ENCODE measurements at regions not wholly inside any gene's neighbourhood (a gene's known extent, or its start where the extent isn't known, plus 50 kb on each side); places are given as distances from the start of the nearest gene placed in this dataset.

- DNase-seq (ENCODE audit: low read depth): no peak
Measured at GRCh38 chr3:66803206-66803605, 194.9 kb upstream of the KBTBD8 start.

DNA sequence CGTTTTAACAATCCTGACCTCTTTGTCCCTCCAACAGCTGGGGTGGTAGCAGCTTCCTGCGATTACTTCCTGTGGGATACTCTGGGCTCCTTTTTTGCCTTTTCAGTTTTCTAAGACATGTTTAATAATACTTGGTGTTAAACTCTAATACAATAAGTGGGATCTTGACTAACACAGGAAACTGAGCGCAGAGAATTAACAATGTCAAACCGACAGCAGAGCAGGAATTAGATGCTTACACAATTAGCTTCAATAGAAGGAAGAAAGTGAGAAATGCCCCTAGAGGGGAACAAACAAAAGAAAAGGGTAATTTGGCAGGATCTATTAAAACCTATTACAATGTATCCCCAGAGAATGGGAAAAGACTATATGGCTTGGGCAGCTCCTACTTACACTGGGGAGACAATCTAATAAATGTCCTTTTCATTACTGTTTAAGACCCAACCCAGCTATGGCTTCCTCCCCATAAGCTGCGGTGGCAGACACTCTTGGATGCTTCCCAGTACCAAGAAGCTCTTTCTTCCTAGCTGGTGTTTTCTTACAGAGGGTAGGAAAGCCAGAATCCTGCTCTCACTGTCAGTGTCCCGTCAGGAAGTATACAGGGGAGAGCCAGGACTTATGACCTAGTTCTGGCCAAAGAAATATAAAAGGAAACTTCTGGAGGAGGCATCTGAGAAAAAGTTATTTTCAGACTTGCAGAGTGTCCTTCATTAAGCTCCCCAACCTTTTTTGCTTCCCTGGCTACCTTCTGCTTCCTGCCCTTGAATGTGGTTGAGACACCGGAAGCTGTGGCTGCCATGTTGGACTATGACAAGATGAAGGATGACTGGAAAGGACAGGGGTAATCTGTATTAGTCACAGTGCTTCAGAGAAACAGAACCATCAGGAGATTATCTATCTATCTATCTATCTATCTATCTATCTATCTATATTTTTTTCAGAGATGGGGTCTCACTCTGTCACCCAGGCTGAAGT lies 194.1 kb upstream of the KBTBD8 start:
- no peak for DNase-seq (ENCODE audit: low read depth)

- DNase-seq (ENCODE audit: low read depth): no peak
Measured at GRCh38 chr3:66808891-66809594, 189.1 kb upstream of the KBTBD8 start.

DNA sequence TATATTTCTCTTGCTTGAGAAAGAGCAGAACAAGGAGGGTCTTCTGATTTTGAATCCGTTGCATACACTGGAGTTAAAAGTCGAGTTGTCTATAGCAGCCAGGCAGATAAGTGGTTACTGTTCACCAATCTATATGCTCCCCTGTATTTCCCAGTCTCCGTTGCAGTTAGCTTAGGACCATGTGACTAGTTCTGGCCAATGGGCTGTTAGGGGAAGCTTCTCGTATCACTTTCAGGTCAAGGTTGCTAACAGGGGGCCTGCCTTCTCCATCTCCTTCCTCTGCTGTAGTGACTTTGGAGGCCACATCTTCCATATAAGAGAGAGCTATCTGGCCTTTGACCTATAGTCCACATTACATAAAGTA lies 188.5 kb upstream of the KBTBD8 start:
- no peak for DNase-seq (ENCODE audit: low read depth)

GRCh38 chr3:66812136-66812535 lies 186.0 kb upstream of the KBTBD8 start:
- peak; percentile 78 for DNase-seq (ENCODE audit: low read depth)

DNA sequence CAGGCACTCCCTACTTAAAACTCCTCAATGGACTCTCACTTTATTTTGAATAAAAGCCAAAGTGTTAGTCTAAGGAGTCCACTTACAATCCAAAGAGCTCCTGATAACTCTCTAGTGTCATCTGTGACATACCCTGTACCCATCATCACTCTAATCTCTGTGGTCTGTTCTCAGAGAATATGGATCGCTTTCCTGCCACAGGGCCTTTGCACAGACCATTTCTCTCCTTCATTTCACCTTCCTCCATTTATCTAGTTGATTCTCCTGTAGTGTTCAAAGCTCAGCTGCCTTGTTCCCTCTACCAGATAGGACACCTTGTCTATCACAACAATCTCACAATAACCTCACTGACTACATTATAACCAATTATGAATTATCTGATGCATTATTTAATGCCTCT lies 185.4 kb upstream of the KBTBD8 start:
- DNase-seq (ENCODE audit: low read depth): no peak

GRCh38 chr3:66816090-66816761 lies 181.9 kb upstream of the KBTBD8 start:
- DNase-seq (ENCODE audit: low read depth): peak; percentile 67

GRCh38 chr3:66817951-66818557 lies 180.1 kb upstream of the KBTBD8 start:
- DNase-seq (ENCODE audit: low read depth): no peak

- DNase-seq (ENCODE audit: low read depth): peak; percentile 22
Measured at GRCh38 chr3:66819993-66820501, 178.1 kb upstream of the KBTBD8 start.

- peak; percentile 48 for DNase-seq (ENCODE audit: low read depth)
Measured at GRCh38 chr3:66822186-66823008, 175.7 kb upstream of the KBTBD8 start.

DNA sequence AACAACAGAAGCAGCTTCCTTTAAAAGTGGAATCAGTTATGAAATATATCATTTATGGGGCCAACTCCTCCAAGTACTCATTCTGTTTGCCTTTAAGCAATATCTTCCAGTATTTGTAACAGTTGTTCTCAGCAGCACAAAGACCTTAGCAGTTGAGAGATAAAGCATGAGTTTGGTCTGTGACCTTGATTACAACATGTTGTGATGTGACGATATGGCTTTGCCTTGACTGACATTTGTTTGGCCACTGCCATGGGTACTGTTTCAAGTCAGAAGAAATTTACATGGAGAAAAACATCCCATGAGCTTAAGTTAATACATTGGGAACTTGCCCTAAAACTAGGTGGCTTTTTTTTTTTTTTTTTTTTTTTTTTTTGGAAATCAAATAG lies 175.1 kb upstream of the KBTBD8 start:
- no peak for DNase-seq (ENCODE audit: low read depth)

GRCh38 chr3:66823532-66823931 lies 174.6 kb upstream of the KBTBD8 start:
- DNase-seq (ENCODE audit: low read depth): no peak

DNA sequence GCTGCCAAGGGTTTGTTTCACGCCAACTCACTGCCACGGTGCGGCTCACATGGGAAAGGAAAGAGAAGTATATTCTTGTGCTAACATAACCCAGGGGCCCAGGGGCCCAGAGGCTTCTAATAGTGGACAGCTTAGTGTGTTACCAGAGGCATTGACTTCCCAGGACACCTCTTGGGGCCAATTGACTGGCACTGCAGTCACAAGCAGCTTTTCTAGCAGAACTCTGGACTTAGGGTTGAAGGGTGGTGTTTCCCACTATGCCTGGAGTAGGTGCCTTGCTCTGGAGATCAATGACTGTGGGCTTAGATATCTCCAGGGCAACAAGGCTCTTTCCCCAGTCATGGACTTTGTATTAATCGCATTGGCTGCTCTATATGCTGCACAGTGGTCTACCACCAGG lies 172.7 kb upstream of the KBTBD8 start:
- DNase-seq (ENCODE audit: low read depth): no peak

- DNase-seq (ENCODE audit: low read depth): no peak
Measured at GRCh38 chr3:66827726-66828125, 170.4 kb upstream of the KBTBD8 start.

GRCh38 chr3:66828303-66828702 lies 169.8 kb upstream of the KBTBD8 start:
- DNase-seq (ENCODE audit: low read depth): no peak

DNA sequence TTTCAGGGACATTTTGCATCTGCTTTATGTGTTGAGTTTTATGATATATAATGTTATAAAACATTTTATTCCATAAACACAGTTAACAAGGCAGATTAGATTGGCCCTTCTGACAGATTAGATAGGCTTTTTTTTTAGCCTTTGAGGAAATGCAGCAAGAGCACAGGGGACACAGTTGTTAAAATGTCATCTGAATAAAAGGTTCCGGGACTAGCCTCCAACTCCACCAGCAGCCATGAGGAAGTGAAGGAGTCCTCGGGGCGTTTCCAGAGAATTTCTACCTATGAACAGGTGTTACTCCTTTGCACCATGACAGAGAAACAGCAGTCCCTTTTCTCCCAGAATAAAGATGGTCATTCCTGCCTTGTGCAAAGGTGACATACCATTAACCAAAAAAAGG lies 167.8 kb upstream of the KBTBD8 start:
- no peak for DNase-seq (ENCODE audit: low read depth)

DNA sequence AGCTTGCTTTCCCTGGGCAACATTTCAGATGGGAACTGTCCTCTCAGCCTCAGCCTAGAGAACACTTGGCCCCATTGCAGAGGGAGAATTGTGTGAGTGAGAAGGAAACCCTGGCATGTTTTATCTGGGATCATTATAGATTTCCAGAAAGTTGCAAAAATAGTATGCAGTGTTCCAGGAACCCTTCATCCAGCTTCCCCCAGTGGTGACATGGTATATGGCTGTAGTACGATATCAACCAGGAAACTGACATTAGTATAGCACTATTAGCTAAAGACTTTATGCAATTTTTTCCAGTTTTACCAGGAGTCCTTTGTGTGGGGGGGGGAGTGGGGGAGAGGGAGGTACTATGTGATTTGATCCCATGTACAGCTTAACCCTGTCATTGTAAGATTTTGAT lies 166.2 kb upstream of the KBTBD8 start:
- DNase-seq (ENCODE audit: low read depth): no peak

GRCh38 chr3:66836363-66837152 lies 161.5 kb upstream of the KBTBD8 start:
- DNase-seq (ENCODE audit: low read depth): peak; percentile 16

GRCh38 chr3:66838704-66839103 lies 159.4 kb upstream of the KBTBD8 start:
- DNase-seq (ENCODE audit: low read depth): no peak

DNA sequence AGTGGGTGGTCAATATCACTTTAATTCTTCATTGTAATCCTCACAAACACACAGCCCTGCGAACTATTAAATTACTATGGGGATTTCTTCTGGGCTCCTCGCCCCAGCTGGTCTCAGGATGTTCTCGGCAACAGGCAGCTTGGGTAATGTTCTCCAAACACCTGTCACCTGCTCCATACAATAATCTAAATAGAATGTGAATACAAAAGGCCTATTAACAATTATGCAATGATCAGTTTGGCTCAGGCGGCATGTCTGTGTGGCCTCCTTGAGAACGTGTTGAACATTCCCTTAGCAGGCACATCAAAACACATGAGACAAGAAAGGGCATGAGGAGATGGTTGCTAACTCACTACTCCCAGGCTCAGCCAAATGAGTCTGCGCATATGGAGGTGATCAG lies 158.6 kb upstream of the KBTBD8 start:
- no peak for DNase-seq (ENCODE audit: low read depth)

Data from RPMI7951 (cell line).